ENCODE measurements at regions not wholly inside any gene's neighbourhood (a gene's known extent, or its start where the extent isn't known, plus 50 kb on each side); places are given as distances from the start of the nearest gene placed in this dataset.
A peak's percentile ranks its signal among the peaks of the same experiment; 100 is the strongest.

DNA sequence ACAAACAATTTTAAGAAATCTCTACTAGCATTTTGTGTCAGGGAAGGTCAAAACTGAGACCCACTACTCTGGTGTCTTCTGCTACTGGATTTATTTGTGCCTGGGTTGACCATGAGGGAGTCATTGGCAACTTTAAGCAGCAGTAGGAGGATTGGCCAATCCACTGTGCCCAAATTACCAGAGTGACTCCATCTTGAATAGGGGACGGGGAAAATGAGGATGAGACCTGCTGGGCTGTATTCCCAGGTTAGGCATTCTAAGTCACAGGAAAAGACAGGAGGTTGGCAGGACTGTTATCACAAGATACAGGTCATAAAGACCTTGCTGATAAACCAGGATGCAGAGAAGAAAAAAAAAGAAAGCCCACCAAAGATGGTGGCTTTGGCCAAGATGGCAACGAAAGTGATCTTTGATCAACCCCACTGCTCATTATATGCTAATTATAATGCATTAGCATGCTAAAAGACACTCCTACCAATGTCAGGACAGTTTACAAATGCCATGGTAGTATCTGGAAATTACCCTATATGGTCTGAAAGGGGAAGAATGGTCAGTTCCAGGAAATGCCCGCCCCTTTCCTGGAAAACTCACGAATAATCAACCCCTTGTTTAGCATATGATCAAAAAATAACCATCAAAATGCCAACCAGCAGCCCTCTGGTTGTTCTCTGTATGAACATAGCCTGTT, 200.9 kb downstream of the LTN1 start (continued):
- TF ChIP-seq, protein P1, sequence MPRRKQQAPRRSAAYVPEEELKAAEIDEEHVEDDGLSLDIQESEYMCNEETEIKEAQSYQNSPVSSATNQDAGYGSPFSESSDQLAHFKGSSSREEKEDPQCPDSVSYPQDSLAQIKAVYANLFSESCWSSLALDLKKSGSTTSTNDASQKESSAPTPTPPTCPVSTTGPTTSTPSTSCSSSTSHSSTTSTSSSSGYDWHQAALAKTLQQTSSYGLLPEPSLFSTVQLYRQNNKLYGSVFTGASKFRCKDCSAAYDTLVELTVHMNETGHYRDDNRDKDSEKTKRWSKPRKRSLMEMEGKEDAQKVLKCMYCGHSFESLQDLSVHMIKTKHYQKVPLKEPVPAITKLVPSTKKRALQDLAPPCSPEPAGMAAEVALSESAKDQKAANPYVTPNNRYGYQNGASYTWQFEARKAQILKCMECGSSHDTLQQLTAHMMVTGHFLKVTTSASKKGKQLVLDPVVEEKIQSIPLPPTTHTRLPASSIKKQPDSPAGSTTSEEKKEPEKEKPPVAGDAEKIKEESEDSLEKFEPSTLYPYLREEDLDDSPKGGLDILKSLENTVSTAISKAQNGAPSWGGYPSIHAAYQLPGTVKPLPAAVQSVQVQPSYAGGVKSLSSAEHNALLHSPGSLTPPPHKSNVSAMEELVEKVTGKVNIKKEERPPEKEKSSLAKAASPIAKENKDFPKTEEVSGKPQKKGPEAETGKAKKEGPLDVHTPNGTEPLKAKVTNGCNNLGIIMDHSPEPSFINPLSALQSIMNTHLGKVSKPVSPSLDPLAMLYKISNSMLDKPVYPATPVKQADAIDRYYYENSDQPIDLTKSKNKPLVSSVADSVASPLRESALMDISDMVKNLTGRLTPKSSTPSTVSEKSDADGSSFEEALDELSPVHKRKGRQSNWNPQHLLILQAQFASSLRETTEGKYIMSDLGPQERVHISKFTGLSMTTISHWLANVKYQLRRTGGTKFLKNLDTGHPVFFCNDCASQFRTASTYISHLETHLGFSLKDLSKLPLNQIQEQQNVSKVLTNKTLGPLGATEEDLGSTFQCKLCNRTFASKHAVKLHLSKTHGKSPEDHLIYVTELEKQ (CRISPR knock-in tag; IDR thresholded peaks at IDR 0.05), result 0 out of 2 replicates have a peak, but pooled peaks have one; percentile 29
- TF ChIP-seq BRCA1 (IDR thresholded peaks at IDR 0.05), result no peak
- TF ChIP-seq BRCA1 (CRISPR knock-in tag; IDR thresholded peaks at IDR 0.05), result no peak
- peak; percentile 97 for TF ChIP-seq SMAD3 (CRISPR knock-in tag; conservative IDR thresholded peaks at IDR 0.05)
- TF ChIP-seq, protein P2, sequence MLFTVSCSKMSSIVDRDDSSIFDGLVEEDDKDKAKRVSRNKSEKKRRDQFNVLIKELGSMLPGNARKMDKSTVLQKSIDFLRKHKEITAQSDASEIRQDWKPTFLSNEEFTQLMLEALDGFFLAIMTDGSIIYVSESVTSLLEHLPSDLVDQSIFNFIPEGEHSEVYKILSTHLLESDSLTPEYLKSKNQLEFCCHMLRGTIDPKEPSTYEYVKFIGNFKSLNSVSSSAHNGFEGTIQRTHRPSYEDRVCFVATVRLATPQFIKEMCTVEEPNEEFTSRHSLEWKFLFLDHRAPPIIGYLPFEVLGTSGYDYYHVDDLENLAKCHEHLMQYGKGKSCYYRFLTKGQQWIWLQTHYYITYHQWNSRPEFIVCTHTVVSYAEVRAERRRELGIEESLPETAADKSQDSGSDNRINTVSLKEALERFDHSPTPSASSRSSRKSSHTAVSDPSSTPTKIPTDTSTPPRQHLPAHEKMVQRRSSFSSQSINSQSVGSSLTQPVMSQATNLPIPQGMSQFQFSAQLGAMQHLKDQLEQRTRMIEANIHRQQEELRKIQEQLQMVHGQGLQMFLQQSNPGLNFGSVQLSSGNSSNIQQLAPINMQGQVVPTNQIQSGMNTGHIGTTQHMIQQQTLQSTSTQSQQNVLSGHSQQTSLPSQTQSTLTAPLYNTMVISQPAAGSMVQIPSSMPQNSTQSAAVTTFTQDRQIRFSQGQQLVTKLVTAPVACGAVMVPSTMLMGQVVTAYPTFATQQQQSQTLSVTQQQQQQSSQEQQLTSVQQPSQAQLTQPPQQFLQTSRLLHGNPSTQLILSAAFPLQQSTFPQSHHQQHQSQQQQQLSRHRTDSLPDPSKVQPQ (CRISPR knock-in tag; IDR thresholded peaks at IDR 0.05; ENCODE audit: borderline replicate concordance), result peak; percentile 70; the same call in 1 of the 2 replicates
- TF ChIP-seq POLR2AphosphoS5 (IDR thresholded peaks at IDR 0.05; ENCODE audit: control insufficient read depth, insufficient read depth, low read depth, low read length), result no peak
- TF ChIP-seq ZNF197 (CRISPR knock-in tag; IDR thresholded peaks at IDR 0.05; ENCODE audit: low read depth), result peak; percentile 92
- TF ChIP-seq, protein P3, sequence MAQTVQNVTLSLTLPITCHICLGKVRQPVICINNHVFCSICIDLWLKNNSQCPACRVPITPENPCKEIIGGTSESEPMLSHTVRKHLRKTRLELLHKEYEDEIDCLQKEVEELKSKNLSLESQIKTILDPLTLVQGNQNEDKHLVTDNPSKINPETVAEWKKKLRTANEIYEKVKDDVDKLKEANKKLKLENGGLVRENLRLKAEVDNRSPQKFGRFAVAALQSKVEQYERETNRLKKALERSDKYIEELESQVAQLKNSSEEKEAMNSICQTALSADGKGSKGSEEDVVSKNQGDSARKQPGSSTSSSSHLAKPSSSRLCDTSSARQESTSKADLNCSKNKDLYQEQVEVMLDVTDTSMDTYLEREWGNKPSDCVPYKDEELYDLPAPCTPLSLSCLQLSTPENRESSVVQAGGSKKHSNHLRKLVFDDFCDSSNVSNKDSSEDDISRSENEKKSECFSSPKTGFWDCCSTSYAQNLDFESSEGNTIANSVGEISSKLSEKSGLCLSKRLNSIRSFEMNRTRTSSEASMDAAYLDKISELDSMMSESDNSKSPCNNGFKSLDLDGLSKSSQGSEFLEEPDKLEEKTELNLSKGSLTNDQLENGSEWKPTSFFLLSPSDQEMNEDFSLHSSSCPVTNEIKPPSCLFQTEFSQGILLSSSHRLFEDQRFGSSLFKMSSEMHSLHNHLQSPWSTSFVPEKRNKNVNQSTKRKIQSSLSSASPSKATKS (CRISPR knock-in tag; IDR thresholded peaks at IDR 0.05), result no peak
- peak; percentile 96 for TF ChIP-seq BACH1 (tag; IDR thresholded peaks at IDR 0.05)
- no peak for TF ChIP-seq NCOA1 (IDR thresholded peaks at IDR 0.05; ENCODE audit: low read depth)
- TF ChIP-seq CEBPG (CRISPR knock-in tag; IDR thresholded peaks at IDR 0.05), result no peak
- TF ChIP-seq CEBPG (tag; conservative IDR thresholded peaks at IDR 0.05 in 1 of 2, IDR thresholded peaks at IDR 0.05 in 1 of 2), result 0 out of 4 replicates have a peak, but pooled peaks of 1 of the 2 experiments have one; percentile 44
- no peak for TF ChIP-seq ZNF143 (CRISPR knock-in tag; IDR thresholded peaks at IDR 0.05)
- TF ChIP-seq ZNF217 (CRISPR knock-in tag; IDR thresholded peaks at IDR 0.05), result no peak
- no peak for TF ChIP-seq POU5F1 (IDR thresholded peaks at IDR 0.05; ENCODE audit: borderline replicate concordance, low read depth, low read length, partially characterized antibody)
- peak; percentile 80; the same call in 1 of the 2 replicates for TF ChIP-seq HIVEP1 (CRISPR knock-in tag; IDR thresholded peaks at IDR 0.05)
- peak; percentile 96 for TF ChIP-seq PYGO2 (tag; IDR thresholded peaks at IDR 0.05)
- TF ChIP-seq, protein P4, sequence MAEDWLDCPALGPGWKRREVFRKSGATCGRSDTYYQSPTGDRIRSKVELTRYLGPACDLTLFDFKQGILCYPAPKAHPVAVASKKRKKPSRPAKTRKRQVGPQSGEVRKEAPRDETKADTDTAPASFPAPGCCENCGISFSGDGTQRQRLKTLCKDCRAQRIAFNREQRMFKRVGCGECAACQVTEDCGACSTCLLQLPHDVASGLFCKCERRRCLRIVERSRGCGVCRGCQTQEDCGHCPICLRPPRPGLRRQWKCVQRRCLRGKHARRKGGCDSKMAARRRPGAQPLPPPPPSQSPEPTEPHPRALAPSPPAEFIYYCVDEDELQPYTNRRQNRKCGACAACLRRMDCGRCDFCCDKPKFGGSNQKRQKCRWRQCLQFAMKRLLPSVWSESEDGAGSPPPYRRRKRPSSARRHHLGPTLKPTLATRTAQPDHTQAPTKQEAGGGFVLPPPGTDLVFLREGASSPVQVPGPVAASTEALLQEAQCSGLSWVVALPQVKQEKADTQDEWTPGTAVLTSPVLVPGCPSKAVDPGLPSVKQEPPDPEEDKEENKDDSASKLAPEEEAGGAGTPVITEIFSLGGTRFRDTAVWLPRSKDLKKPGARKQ (CRISPR knock-in tag; IDR thresholded peaks at IDR 0.05), result no peak
